Testis (tissue), 2 donors: ENCODE measurements at regions not wholly inside any gene's neighbourhood (a gene's known extent, or its start where the extent isn't known, plus 50 kb on each side); places are given as distances from the start of the nearest gene placed in this dataset.

ENCODE experiments used
- DNase-seq: peaks from one replicate; pipeline ENCODE4 v3.0.0-alpha.2; 2019
- H3K27ac ChIP-seq, 2 donors: fragments of 200-600 bp; sonication (generic); one replicate each; pipeline ENCODE4 v1.5.1; 2019
- H3K27me3 ChIP-seq: fragments of 200-600 bp; sonication (generic); one replicate; pipeline ENCODE4 v1.5.1; 2019
- H3K36me3 ChIP-seq: fragments of 200-600 bp; sonication (generic); one replicate; pipeline ENCODE4 v1.5.1; 2017; ENCODE audit warnings: low read depth; ENCODE audit errors: missing control alignments
- H3K4me1 ChIP-seq: fragments of 200-600 bp; sonication (generic); one replicate; pipeline ENCODE4 v1.5.1; 2019
- H3K4me3 ChIP-seq, 2 donors: fragments of 200-600 bp; sonication (generic); one replicate each; pipeline ENCODE4 v1.5.1; 2017 to 2019
- H3K9me3 ChIP-seq: fragments of 200-600 bp; sonication (generic); one replicate; pipeline ENCODE4 v1.5.1; 2017
- CTCF ChIP-seq, 3 experiments: fragments of 450-650 bp in 2 of 3; fragments of 200-600 bp in 1 of 3; sonication (generic) in 1 of 3; IDR thresholded peaks; one replicate each; pipeline ENCODE4 v1.5.1; 2016 to 2019; ENCODE audit warnings: antibody characterized with exemption in 3 of 3, mild to moderate bottlenecking in 2 of 3, moderate library complexity in 1 of 3
- POLR2A ChIP-seq: fragments of 450-650 bp; IDR thresholded peaks from one replicate; pipeline ENCODE4 v1.6.1; 2017; ENCODE audit warnings: antibody characterized with exemption, mild to moderate bottlenecking, moderate library complexity
- WGBS, 2 donors: methylation state at CpG; one replicate each; pipeline ENCODE4 v1.1.5; 2018; 5-methylcytosine and 5-hydroxymethylcytosine counted together
- intact Hi-C: fragments of 100-400 bp; cut with DNase I; formaldehyde crosslinking; loops from one replicate; pipeline ENCODE4 v1.15.1; 2023; ENCODE audit warnings: low total_unique reads

- H3K9me3 ChIP-seq: no peaks in the 10 kb centered on the region
- TF ChIP-seq POLR2A (no peak), CTCF (IDR thresholded peaks at IDR 0.05) (no peak)
- no peak overlapping the region for H3K4me3 ChIP-seq
- H3K36me3 ChIP-seq: no peaks in the 10 kb centered on the region
- H3K27ac ChIP-seq: no peak overlapping the region
- no peaks in the 10 kb centered on the region for H3K4me1 ChIP-seq
- intact Hi-C loops: no loop called here
- DNase-seq: no peak
- H3K27me3 ChIP-seq: no peaks in the 10 kb centered on the region
These were observed 518.5 kb upstream of the MARCKS start for GRCh38 chr6:113338644-113339043.

GRCh38 chr6:113339209-113339608, 517.9 kb upstream of the MARCKS start:
- no peak for DNase-seq
- no peaks in the 10 kb centered on the region for H3K36me3 ChIP-seq
- H3K9me3 ChIP-seq: no peaks in the 10 kb centered on the region
- intact Hi-C loops: no loop called here
- no peak overlapping the region for H3K27ac ChIP-seq
- H3K4me1 ChIP-seq: no peaks in the 10 kb centered on the region
- no peak overlapping the region for H3K4me3 ChIP-seq
- no peaks in the 10 kb centered on the region for H3K27me3 ChIP-seq
- TF ChIP-seq POLR2A: no peak

- no peaks in the 10 kb centered on the region for H3K27me3 ChIP-seq
- 89% methylated on average over 4 of the region's 4 CpGs for WGBS, 2 donors
These were observed 516.8 kb upstream of the MARCKS start for GRCh38 chr6:113340371-113340770.

GRCh38 chr6:113343940-113344339, 513.2 kb upstream of the MARCKS start:
- intact Hi-C loops: no loop called here
- TF ChIP-seq POLR2A (no peak), CTCF (IDR thresholded peaks at IDR 0.05) (no peak)
- 0 to 94% methylated on average over 1 of the region's 1 CpG for WGBS, 2 donors
- Histone ChIP-seq H3K27me3 (no peaks in the 10 kb centered on the region), H3K4me3 (no peak overlapping the region), H3K27ac (no peak overlapping the region), H3K36me3 (no peaks in the 10 kb centered on the region), H3K4me1 (no peaks in the 10 kb centered on the region), H3K9me3 (no peaks in the 10 kb centered on the region)
- DNase-seq: no peak

More at GRCh38 chr6:113340371-113340770, 516.8 kb upstream of the MARCKS start:
- Histone ChIP-seq H3K9me3 (no peaks in the 10 kb centered on the region), H3K36me3 (no peaks in the 10 kb centered on the region), H3K4me1 (no peaks in the 10 kb centered on the region), H3K27ac (no peak overlapping the region), H3K4me3 (no peak overlapping the region)
- no peak for TF ChIP-seq POLR2A
- no peak for TF ChIP-seq CTCF (IDR thresholded peaks at IDR 0.05)
- DNase-seq: no peak
- intact Hi-C loops: no loop called here

GRCh38 chr6:113344969-113345368, 512.2 kb upstream of the MARCKS start:
- H3K9me3 ChIP-seq: no peaks in the 10 kb centered on the region
- no peak for DNase-seq
- 81 to 95% methylated on average over 2 of the region's 2 CpGs for WGBS, 2 donors
- intact Hi-C loops: no loop called here
- TF ChIP-seq POLR2A (no peak), CTCF (IDR thresholded peaks at IDR 0.05) (no peak)
- H3K4me1 ChIP-seq: no peaks in the 10 kb centered on the region
- no peaks in the 10 kb centered on the region for H3K27me3 ChIP-seq
- H3K36me3 ChIP-seq: no peaks in the 10 kb centered on the region
- no peak overlapping the region for H3K27ac ChIP-seq
- no peak overlapping the region for H3K4me3 ChIP-seq
